MM.1S (cell line): ENCODE measurements at regions not wholly inside any gene's neighbourhood (a gene's known extent, or its start where the extent isn't known, plus 50 kb on each side); places are given as distances from the start of the nearest gene placed in this dataset.
"Not testable (repeated sequence)": the region's sequence is repeated elsewhere in the genome, so short reads cannot be mapped to it uniquely, and the experiment has no call there.

ENCODE experiments used
- DNase-seq: peaks from one replicate; pipeline ENCODE4 v3.0.0-alpha.2; 2015
- H2AFZ ChIP-seq: fragments of 300-600 bp; sonication (generic); 2 replicates; pipeline ENCODE4 v1.6.0; 2016; ENCODE audit warnings: antibody characterized with exemption, low read length
- H3F3A ChIP-seq: fragments of 300-600 bp; sonication (generic); 2 replicates; pipeline ENCODE4 v1.6.1; 2016; ENCODE audit warnings: mild to moderate bottlenecking, antibody characterized with exemption, low read length, moderate library complexity, mixed read lengths; ENCODE audit not compliant: insufficient read depth
- H3K27ac ChIP-seq: fragments of 300-600 bp; sonication (generic); 2 replicates; pipeline ENCODE4 v1.5.1; 2016; ENCODE audit warnings: mild to moderate bottlenecking, low read length
- H3K27me3 ChIP-seq: fragments of 300-600 bp; sonication (generic); replicated peaks from 2 replicates; pipeline ENCODE4 v1.6.0; 2016; ENCODE audit warnings: low read length; ENCODE audit not compliant: insufficient read depth
- H3K36me3 ChIP-seq: fragments of 300-600 bp; sonication (generic); replicated peaks from 2 replicates; pipeline ENCODE4 v1.6.1; 2016; ENCODE audit warnings: mild to moderate bottlenecking, low read length, mixed read lengths; ENCODE audit not compliant: insufficient read depth
- H3K4me1 ChIP-seq: fragments of 300-600 bp; sonication (generic); 2 replicates; pipeline ENCODE4 v1.6.1; 2016; ENCODE audit warnings: low read length, mixed read lengths
- H3K4me2 ChIP-seq: fragments of 300-600 bp; sonication (generic); 2 replicates; pipeline ENCODE4 v1.6.0; 2016; ENCODE audit warnings: low read depth, low read length
- H3K4me3 ChIP-seq: fragments of 300-600 bp; sonication (generic); 2 replicates; pipeline ENCODE4 v1.5.1; 2016; ENCODE audit warnings: low read length, mixed read lengths
- H3K79me2 ChIP-seq: fragments of 300-600 bp; sonication (generic); 2 replicates; pipeline ENCODE4 v1.6.1; 2016; ENCODE audit warnings: mixed run types, low read length, mixed read lengths
- H3K9ac ChIP-seq: fragments of 300-600 bp; sonication (generic); 2 replicates; pipeline ENCODE4 v1.6.1; 2016; ENCODE audit warnings: low read length, mixed read lengths
- H3K9me2 ChIP-seq: fragments of 300-600 bp; sonication (generic); replicated peaks from 2 replicates; pipeline ENCODE4 v1.6.1; 2016; ENCODE audit warnings: mild to moderate bottlenecking, low read length, mixed read lengths; ENCODE audit not compliant: insufficient read depth
- H3K9me3 ChIP-seq: fragments of 300-600 bp; sonication (generic); replicated peaks from 2 replicates; pipeline ENCODE4 v1.6.1; 2016; ENCODE audit warnings: mild to moderate bottlenecking, low read length, mixed read lengths; ENCODE audit not compliant: insufficient read depth
- H4K20me1 ChIP-seq: fragments of 300-600 bp; sonication (generic); 2 replicates; pipeline ENCODE4 v1.6.1; 2016; ENCODE audit warnings: mild to moderate bottlenecking, low read length, moderate library complexity, mixed read lengths; ENCODE audit not compliant: insufficient read depth
- EZH2 ChIP-seq: fragments of 300-600 bp; sonication (generic); optimal IDR thresholded peaks from 2 replicates; pipeline ENCODE3; 2017; ENCODE audit warnings: low read depth, mild to moderate bottlenecking, antibody characterized with exemption, low read length, mixed read lengths
- EZH2phosphoT487 ChIP-seq: fragments of 300-600 bp; sonication (generic); IDR thresholded peaks from 2 replicates; pipeline ENCODE4 v1.6.1; 2018; ENCODE audit warnings: antibody characterized with exemption, low read length
- TF ChIP-seq, protein P1 (sequence below): fragments of 300-600 bp; sonication (generic); IDR thresholded peaks from 2 replicates; pipeline ENCODE4 v1.5.1; 2016; ENCODE audit warnings: antibody characterized with exemption, low read length, mixed read lengths

DNA sequence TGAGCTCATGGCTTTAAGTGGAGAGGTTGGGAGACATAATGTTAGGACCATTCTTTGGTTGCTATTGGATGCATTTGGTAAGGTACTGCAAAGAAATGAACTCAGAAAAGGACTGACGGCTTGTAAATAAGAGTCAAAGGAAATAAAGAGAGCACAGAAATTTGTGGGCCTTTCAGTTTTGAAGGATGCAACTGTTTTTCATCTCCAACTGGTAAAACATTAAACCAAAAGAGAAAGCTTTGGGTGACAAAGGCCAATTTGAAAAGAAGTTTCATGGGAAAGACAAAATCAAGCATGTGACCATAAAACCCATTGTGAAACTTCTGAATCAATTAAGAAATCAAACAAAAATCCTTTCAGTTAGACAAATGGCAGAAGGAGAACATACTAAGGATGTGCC, 77.8 kb upstream of the SPOPL start:
- Histone ChIP-seq H3K79me2 (no peaks in the 10 kb centered on the region), H2AFZ (no peak overlapping the region), H3K4me3 (no peak overlapping the region), H3F3A (no peaks in the 10 kb centered on the region), H3K9me2 (no peaks in the 10 kb centered on the region), H3K4me2 (no peak overlapping the region), H3K27ac (no peak overlapping the region), H3K9ac (no peak overlapping the region), H3K4me1 (no peaks in the 10 kb centered on the region), H3K36me3 (no peaks in the 10 kb centered on the region), H3K9me3 (no peaks in the 10 kb centered on the region), H4K20me1 (no peaks in the 10 kb centered on the region), H3K27me3 (no peaks in the 10 kb centered on the region)
- TF ChIP-seq EZH2phosphoT487, result no peak
- no peak for TF ChIP-seq EZH2
- TF ChIP-seq, protein P1, sequence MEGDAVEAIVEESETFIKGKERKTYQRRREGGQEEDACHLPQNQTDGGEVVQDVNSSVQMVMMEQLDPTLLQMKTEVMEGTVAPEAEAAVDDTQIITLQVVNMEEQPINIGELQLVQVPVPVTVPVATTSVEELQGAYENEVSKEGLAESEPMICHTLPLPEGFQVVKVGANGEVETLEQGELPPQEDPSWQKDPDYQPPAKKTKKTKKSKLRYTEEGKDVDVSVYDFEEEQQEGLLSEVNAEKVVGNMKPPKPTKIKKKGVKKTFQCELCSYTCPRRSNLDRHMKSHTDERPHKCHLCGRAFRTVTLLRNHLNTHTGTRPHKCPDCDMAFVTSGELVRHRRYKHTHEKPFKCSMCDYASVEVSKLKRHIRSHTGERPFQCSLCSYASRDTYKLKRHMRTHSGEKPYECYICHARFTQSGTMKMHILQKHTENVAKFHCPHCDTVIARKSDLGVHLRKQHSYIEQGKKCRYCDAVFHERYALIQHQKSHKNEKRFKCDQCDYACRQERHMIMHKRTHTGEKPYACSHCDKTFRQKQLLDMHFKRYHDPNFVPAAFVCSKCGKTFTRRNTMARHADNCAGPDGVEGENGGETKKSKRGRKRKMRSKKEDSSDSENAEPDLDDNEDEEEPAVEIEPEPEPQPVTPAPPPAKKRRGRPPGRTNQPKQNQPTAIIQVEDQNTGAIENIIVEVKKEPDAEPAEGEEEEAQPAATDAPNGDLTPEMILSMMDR, result no peak
- DNase-seq, result no peak

DNA sequence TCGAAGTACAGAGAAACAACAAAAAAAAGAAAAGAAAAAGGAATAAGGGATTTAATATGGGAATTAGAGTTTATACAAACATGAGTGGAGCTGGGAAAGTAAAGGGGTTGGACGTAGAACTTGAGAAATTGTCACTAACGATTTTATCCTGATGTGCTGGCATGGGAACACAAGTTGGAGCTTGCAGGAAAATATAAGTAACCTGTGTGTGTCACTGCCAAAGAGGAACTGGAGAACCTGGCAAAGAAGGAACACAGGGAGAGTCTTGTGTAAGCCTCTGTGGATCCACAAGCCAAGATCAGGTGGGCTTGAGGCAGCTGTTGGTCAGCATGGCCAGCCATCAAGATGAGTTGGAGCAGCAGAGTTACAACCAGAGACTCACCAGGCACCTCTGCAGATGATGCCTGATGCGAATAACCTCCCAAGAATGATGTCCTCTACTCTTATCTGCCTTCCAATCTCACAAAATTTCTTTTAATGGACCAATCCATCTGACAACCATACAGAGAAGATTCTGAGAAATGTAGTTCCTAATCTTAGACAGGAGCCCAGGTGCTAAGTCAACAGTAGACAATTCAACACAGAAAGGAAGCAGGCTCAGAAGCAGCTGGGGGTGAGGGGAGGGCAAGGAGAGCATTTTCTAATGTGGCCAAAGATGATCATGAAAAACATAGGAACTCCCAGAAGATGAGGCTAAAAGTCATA, 77.0 kb upstream of the SPOPL start:
- Histone ChIP-seq H3K9me2 (no peaks in the 10 kb centered on the region), H3K9me3 (no peaks in the 10 kb centered on the region), H3K4me1 (no peaks in the 10 kb centered on the region), H3K79me2 (no peaks in the 10 kb centered on the region), H3K36me3 (no peaks in the 10 kb centered on the region), H4K20me1 (no peaks in the 10 kb centered on the region), H3K4me2 (no peak overlapping the region), H3K9ac (no peak overlapping the region), H3K27ac (no peak overlapping the region), H3F3A (no peaks in the 10 kb centered on the region), H3K4me3 (no peak overlapping the region), H3K27me3 (no peaks in the 10 kb centered on the region), H2AFZ (no peak overlapping the region)
- TF ChIP-seq EZH2phosphoT487 (no peak), EZH2 (no peak)
- TF ChIP-seq, protein P1, result no peak
- DNase-seq, result no peak

DNA sequence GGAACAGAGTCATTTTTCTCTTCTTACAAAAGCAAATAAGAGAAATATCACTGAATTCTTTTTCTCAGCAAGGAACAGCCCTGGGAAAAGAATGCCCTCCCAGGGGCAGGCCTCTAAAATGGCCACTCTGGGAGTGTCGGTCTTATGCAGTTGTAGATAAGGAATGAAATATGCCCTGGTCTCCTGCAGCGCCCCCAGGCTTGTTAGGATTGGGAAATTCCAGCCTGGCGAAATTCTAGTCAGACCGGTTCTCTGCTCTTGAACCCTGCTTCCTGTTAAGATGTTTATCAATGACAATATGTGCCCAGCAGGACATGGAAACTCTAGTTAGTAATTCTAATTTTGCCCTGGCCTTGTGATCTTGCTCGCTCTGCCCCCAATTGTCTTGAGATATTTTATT, 75.5 kb upstream of the SPOPL start:
- H3K4me1 ChIP-seq, H2AFZ ChIP-seq, H3K79me2 ChIP-seq, H3K4me3 ChIP-seq, H3K9me2 ChIP-seq, DNase-seq, H3F3A ChIP-seq, H3K4me2 ChIP-seq, H3K27me3 ChIP-seq, H3K9me3 ChIP-seq, H4K20me1 ChIP-seq, H3K27ac ChIP-seq, H3K9ac ChIP-seq, H3K36me3 ChIP-seq: not testable (repeated sequence)

DNA sequence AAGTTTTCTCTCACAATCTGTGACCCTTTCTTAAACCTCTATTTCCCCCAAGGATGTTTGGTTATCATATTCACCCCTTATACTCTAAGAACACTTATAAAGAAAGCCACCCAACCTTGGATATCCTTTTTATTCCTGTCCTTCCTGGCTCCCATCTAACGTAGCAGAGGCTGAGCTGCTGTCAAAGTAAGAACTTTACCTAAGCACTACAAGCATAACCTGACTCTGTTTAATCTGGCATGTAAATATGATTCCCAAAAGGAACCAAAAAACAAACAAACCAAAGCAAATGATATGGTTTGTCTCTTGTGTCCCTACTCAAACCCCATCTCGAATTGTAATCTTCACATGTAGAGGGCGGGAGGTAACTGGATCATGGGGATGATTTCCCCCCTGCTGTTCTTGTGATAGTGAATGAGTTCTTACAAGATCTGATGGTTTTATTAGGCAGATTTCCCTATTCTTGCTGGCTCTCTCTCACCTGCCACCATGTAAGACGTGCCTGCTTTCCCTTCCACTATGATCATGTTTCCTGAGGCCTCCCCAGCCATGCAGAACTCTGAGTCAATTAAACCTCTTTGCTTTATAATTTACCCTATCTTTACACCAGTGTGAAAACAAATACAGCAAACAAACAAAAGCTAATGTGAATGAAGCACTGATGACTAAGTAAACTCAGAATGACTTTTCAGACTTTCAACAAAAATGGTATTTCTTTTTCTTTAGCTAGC, 72.7 kb upstream of the SPOPL start:
- no peak for DNase-seq

More for the DNA sequence above, 72.7 kb upstream of the SPOPL start:
- Histone ChIP-seq H3K4me2 (no peak overlapping the region), H3K27ac (no peak overlapping the region), H3F3A (no peaks in the 10 kb centered on the region), H4K20me1 (no peaks in the 10 kb centered on the region), H3K36me3 (no peaks in the 10 kb centered on the region), H3K9ac (no peak overlapping the region), H3K9me3 (no peaks in the 10 kb centered on the region), H3K4me1 (no peaks in the 10 kb centered on the region), H2AFZ (no peak overlapping the region), H3K9me2 (no peaks in the 10 kb centered on the region), H3K79me2 (no peaks in the 10 kb centered on the region), H3K27me3 (no peaks in the 10 kb centered on the region), H3K4me3 (no peak overlapping the region)
- TF ChIP-seq EZH2, result no peak
- TF ChIP-seq, protein P1, result no peak
- no peak for TF ChIP-seq EZH2phosphoT487
